Glomerular endothelial cell (primary cell): ENCODE measurements at regions not wholly inside any gene's neighbourhood (a gene's known extent, or its start where the extent isn't known, plus 50 kb on each side); places are given as distances from the start of the nearest gene placed in this dataset.
"Not testable (repeated sequence)": the region's sequence is repeated elsewhere in the genome, so short reads cannot be mapped to it uniquely, and the experiment has no call there.

Source experiments
- DNase-seq: peaks from one replicate; pipeline ENCODE4 v3.0.0-alpha.2; 2011; ENCODE audit warnings: low read depth, low spot score; ENCODE audit errors: extremely low read depth

DNA sequence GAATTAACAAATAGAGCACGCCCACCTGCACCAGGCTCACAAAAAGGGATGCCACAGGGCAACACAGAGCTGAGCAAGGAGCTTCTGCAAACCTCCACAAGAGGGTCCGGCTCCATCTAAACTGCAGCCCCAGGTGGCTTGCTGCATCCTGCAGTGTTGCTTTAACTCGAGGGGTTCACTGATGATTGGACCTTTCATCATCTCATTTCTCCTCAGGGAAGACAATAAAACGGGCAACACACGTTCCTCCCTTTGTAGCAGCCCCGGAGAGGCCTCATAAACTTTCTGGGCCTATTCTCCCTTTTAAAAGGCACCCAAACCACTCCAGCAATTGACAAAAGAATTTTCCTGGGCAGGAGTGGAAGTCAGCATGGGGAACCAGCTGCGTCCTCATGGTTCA lies 161.5 kb upstream of the CDH4 start:
- no peak for DNase-seq

DNA sequence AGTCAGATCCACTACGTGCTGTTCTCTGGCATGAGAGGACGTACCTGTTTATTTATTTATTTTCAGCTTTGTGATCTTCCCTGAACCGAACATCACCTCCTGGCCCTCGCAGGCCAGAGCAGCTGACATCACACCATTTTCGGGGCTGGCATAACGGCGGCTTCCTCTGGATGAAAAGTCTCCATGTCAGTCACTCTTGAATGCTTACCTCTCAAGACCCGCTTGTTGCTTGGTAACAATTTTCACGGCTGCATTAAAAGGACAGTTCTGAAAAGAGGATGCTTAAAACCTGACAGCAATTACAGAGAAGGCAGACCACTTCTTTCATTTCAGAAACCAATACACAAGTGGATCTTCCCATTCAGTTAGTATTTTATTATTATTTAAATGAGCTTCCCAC lies 159.8 kb upstream of the CDH4 start:
- DNase-seq, result no peak

DNA sequence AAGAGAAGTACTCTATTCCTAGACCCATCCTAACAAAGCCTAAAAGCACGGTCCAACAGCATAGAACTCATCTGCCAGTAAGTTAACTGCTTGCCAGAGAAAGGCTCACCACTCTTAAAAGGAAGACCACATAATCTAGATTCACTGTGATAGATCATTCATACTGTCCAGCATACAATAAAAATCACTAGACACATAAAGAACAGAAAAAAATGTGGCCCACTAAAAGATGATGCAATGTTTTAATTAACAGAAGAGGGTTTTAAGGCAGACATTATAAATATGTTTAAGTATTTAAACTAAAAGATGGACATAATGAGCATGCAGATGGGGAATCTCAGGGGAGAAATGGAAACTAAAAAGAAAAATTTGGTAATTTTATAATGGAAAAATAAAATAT lies 157.5 kb upstream of the CDH4 start:
- DNase-seq, result no peak

DNA sequence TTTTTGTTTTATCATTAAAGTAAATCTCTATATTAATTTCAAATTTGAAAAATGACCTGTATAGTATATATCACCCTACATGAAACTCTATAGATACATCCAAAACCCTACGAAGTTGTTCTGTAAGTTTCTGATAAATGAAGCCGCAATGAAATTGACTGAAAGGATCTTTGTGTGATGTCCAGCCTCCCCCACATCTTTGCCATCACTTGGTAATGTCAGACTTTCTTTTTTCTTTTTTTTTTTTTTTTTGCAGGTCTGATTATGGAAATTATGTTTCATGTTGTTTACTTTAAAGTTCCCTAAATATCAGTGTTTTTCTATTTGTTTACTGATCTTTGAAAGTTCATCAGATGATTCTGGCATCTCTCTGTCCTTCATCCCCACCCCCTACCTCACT lies 155.6 kb upstream of the CDH4 start:
- no peak for DNase-seq

DNA sequence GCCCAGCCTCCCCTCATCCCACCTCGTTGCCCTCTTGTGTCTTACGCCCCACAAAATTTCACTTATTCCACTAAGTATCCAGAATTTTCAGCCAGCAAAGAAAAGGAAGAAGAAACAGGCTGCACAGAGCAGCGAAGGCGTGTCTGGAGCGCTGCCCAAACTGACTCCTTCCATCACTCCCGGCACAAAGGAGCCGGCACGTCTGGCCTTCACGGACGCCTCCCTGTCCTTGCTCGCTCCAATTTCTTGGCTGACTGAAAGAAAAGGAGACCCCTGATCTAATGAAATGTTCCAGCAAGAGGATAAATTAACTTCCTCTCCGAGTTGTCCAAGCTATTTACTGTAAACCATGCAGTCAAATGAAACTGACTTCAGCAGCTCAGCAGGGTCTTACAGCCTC lies 152.3 kb upstream of the CDH4 start:
- no peak for DNase-seq

DNA sequence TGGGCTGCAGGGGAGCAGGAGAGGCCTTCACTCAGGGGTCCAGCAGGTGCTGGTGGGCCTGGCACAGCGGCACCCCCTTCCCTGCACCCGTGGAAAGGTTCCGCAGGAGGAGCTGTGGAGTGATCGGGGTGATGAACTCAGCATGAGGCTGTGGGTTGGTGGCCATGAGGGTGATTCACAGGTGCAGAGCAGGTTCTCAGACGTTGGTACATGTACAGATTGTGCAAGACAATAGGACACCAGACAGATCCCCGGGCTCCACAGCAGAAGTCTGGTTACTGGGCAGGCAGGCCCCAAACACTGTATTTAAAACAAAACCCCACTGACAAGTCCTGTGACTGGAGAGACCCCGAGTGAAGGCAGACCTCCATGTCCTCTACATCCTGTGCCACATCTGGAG lies 151.6 kb upstream of the CDH4 start:
- no peak for DNase-seq

DNA sequence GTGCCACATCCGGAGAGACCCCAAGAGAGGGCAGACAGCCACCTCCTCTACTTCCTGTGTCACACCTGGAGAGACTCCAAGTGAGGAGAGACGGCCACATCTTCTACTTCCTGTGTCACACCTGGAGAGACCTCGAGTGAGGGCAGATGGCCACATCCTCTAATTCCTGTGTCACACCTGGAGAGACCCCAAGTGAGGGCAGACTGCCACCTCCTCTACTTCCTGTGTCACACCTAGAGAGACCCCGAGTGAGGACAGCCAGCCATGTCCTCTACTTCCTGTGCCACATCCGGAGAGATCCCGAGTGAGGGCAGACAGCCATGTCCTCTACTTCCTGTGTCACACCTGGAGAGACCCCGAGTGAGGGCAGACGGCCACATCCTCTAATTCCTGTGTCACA lies 150.7 kb upstream of the CDH4 start:
- not testable (repeated sequence) for DNase-seq

DNA sequence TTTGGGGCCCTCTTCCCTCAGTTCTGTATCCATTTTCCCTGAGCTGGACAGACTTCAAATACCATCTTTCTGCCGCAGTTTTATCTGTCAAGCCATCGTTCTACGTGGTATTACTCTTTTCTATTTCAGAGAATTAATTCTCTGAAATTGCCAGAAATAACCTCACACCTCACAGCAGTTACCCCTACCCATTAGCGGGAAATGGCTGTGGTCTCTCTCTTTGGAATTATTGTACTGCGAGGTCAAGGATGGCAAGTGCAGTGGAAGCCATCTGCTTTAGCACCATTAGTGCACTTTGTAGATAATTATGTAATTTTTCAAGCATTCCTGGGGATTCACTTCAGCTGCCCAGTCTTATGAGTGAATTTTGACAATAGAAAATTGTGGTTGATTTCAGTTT lies 147.8 kb upstream of the CDH4 start:
- DNase-seq, result no peak

DNA sequence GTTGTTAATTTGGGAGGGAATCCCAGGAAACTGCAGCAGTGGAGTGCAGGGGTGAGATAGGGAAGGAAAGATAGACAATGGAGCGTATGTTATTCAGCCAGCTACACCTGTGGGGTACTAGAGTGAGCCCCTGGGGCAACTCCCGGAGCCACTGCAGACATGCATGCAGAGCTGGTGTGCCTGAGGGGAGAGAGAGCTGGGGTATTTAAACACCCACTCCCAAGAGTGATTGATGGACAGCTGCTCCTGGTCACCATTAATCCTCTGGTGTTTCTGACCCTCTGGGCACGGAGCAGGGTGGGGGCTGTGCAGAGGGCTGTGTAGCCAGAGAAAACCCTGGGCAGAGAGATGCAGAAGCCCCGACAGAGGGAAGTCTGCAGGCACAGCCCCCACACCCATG lies 146.7 kb upstream of the CDH4 start:
- no peak for DNase-seq

DNA sequence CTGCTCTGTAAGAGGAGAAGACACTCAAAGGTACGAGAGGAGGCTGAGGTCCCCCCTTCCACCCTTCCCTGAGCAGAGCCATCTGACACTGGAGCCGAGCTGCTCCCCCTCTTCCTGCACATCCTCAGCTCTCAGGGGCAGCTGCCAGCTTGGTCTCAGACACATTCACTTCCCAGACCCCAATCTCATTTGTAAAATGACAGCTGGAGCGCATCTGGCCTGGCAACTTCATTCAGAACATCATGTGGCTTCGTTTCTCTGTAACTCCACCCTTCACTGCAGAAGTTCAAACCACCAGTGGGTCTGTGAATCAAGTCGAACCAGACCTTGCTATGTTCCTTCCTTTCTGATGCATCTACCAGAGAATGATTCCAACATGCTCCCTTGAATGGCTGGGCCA lies 145.6 kb upstream of the CDH4 start:
- DNase-seq, result no peak

DNA sequence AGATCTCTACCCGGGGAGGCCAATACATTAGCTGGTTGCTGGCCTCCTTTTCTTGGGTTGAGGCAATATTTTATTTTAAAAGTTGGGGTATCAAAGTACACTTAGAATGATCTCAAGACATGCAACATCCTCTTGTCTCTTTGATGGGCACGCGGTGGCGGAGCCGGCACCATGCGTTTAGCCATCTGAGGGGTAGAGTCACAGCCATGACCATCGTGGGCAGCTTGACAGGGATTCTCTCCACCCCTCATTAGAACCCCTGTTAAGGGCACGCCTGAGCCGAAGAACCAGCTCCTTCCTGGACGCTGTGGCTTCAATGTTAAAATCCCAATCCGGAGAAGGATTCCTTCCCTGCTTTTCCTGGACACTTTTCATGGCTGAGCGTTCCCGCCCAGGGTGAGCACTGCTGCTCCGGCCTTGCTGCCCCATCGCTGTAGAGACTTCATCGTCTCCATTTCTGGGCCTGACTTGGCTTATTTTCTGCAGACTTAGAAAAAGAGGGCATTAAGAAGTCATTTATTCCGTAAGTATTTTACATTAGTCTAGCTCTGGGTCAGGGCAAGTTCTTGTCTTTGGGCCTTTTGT lies 142.7 kb upstream of the CDH4 start:
- no peak for DNase-seq

DNA sequence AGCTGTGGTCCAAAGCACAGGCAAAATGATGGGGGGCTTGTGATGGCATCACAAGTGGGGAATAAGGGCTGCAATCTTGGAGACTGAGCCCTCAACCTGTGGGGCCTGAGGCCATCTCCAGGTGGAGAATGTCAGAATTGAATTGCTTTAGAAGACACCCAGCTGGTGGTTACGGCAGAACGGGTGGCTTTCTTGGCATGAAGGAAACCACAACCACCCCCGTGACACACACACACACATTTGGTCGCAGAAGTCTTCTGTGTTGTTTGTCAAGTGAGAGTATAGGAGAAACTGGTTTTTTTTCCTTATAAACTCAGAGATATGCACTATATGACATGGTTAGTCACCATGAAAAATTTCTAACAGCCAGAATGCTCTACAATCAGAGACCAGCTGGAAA lies 139.5 kb upstream of the CDH4 start:
- DNase-seq, result no peak

DNA sequence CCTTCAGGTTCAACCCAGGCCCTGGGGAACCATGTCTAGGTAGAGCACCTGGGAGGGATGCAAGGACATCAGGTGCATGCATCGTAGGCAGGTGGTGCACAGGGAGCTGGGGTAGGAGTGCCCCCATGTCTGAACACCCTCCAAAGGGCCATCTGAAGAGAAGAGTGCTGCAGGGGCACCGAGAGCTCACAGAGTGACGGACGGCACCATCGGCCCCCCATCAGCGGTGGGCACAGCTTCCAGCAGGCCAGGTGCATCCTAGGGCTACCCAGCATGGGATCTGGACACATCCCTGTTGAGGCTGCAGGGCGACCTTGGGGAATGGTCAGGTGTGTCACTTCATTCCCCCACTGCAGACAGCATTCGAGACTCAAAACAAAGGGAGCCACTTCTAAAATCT lies 138.3 kb upstream of the CDH4 start:
- DNase-seq, result no peak

DNA sequence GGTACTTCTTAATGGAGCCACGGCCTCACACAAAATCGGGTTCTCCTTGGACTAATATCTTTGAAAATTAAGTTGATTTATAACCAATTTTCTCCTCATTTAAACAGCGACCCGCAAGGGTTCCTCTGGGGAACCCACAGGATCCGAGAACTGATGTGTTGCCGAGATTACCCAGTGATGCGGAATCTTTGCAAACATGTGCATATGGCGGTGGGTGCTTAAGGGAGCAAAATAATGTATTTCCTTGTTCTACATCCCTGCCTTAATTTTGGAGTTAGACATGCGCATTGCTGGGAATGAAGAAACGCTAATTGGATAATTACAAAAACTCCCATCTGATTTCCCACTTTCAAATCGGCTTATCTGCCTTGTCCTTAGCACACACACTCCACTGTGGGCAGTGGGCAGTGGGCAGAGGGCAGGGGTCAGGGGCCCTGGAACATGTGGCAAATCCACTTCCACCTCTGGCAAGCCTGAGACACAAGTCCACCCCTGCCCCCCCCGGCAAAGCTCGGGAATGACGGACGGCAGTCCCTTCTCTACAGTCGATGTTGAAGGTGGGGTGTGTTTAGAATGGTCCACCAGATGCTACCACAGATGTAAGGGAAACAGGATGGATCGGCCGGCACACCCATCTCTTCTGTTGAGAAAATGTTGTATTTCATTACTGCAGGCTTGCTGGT lies 137.4 kb upstream of the CDH4 start:
- no peak for DNase-seq

DNA sequence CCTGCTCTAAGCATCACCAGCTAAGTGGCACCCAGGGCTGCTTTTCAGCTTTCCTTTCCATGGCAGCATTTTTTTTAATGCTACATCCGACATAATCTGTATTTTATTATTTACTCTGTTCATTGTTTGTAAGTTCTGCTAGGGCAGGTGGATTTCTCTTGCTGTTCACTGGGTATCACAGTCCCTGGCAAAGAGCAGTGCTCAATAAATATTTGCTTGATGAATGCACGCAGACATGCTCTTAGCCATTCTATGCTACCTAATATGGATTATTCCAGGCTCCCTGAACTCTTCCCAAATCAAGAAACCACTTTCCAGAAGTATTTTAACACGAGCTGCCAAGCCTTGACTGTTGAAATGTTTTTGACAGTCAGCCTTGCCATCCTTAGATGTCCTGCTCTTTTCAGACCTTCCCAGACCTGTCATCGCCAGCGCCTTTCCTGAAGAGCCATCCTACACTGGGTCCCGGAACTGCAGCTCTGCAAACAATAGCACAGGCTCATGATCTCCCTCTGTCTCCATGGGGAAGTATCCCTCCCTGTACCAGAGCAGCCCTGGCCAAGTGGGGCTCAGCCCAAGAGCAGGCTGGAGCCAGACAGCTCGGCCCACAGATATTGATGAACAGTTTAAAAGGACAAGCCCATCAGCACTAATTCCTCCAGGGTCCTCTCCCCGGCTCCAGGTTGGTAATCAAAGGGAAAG lies 136.5 kb upstream of the CDH4 start:
- no peak for DNase-seq

DNA sequence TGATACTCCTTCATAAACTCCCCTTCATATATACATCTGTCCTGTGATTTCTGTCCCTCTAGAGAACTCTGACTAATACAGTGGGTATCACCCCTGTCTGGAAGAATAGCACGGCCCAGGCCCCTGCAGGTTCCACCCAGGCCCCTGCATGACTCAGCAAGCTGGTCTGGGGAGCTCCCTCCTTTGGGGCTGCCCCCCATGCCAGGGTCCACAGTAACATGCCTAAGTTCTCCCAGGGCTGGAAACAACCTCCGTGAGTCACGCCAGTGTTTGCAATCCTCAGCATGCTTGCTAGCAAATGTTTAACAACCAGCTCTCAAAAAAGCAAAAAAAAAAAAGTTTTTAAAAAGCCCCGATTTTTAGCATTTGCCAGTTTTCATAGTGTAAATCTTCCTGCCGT lies 134.3 kb upstream of the CDH4 start:
- no peak for DNase-seq

DNA sequence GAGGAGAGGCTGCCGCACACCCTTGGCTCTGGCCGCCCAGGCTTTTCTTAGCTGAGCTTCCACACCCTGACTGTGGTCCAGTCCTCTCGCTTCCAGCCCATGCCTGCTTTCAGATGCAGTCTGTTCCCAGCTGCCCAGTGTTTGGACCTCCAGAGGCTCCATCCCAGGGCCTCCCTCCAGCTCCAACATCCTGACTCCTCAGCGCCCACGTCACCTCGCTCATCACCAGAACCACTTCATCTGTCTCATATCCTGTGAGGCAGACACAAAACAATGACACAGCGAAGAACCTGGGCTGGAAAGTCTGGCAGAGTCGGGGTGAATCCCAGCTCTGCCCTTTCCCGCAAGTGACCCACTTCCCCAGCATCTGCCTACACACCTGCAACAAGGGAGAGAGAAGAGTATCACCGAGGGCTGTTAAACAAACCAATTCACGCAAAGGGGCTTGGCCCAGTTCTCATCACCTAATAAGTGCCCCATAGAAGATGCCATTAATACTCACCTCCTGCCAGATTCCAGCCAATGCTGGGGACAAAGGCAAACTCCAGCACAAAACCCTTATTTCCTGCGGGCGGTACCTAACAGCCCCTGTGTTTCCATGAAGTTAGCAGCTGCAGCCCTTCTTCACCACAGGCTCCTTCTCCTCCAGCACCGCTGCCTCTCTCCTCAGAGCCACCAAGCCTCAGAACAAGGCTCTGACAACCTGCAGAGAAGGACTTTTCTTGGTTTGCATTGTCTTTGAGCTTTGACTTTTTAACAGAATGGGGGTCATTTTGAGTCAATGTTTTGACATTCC lies 133.4 kb upstream of the CDH4 start:
- no peak for DNase-seq

DNA sequence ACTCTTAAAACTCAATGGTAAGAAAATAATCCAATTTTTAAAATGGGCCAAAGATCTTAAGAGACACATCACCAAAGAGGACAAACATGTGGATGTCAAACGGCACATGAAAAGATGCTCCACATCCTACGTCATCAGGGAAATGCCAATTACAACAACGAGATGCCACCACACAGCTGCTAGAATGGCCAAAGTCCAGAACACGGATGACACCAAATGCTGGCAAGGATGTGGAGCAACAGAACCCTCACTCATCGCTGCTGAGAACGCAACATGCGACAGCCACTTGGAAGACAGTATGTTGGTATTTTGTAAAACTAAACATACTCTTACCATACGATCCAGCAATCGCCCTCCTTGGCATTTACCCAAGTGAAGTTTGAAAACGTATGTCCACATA lies 132.8 kb upstream of the CDH4 start:
- no peak for DNase-seq

DNA sequence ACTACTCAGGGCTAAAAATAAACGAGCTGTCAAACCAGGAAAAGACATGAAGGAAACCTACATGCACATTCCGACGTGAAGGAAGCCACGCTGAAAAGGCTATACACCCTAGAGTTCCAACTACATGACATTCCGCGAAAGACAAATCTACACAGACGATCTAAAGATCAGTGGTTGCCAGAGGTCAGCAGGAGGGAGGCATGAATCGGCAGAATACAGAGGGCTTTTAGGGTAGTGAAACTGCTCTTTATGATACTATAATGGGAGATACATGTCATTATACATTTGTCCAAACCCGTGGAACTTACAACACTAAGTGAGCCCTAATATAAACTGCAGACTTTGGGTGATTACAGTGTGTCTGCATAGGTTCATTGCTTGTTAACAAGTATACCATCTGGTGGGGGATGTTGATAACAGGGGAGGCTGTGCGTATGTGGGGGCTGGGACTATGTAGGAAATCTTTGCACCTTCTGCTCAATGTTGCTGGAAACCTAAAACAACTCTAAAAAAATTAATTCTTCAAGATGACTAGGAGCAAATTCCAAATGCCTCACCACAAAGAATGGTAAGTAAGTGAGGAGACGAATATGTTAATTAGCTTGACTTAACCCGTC lies 132.2 kb upstream of the CDH4 start:
- no peak for DNase-seq

DNA sequence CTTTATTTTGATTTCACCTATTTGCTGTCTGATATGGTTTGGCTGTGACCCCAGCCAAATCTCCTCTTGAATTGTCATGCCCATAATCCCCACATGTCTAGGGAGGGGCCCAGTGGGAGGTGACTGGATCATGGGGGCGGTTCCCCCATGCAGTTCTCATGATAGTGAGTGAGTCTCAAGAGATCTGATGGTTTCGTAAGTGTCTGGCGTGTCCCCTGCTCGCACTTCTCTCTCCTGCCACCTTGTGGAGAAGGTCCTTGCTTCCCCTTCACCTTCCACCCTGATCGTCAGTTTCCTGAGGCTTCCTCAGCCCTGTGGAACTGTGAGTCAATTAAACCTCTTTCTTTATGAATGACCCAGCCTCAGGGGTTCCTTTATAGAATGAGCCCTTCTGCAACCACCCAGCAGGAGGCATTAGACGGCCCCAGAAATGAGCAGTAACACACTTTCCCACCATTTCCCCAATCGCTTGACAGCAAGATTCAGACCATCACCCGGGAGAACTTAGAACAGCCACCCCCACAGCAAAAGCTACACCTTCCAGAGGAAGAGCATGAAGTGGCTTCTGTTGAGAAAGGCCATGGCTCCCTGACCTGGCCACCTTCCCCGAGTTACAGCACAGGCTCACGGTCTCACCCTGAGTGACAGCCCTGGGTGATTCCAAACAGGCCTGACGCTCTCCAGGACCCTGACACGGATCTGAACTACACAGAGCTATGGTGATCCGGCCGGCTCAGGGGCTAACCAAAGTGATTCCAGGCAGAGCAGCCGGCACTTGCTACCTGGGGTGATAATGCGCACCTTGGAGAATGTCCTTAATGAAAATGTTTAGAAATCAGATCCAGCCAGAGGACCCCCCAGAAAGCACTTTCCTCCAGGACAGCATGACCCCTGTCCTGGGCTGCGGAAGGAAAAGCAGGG lies 131.2 kb upstream of the CDH4 start:
- DNase-seq, result no peak
